ENCODE measurements at regions not wholly inside any gene's neighbourhood (a gene's known extent, or its start where the extent isn't known, plus 50 kb on each side); places are given as distances from the start of the nearest gene placed in this dataset.

DNA sequence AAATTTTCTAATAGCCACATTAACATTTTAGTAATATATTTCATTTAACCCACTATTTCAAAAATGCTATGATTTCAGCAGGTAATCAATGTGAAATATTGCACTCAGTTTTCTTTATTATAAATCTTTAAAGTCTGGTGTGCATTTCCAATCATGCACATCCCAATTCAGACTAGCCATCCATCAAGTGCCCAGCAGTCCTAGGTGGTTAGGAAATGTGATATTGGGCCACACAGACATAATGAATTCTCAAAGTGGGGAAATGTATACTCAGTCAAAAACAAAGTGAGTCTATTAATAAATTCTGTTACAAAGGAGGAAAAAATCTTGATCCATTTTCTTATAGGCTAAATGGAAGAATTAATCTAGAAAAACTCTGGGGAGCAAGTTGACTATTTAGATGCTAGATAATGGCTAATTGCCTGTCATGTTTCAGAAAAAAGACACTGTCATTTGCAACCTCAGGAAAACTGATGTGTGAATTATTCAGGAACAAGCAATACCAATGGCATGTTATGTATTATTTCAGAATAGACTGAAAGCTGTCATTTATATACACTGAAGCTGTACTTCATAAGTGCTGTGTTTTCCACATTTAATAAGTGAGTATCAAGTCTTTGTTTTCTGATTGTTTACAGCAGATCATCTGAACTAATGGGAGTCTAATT lies 629.1 kb upstream of the ADARB2 start:
- no peaks in the 10 kb centered on the region for H3K36me3 ChIP-seq

DNA sequence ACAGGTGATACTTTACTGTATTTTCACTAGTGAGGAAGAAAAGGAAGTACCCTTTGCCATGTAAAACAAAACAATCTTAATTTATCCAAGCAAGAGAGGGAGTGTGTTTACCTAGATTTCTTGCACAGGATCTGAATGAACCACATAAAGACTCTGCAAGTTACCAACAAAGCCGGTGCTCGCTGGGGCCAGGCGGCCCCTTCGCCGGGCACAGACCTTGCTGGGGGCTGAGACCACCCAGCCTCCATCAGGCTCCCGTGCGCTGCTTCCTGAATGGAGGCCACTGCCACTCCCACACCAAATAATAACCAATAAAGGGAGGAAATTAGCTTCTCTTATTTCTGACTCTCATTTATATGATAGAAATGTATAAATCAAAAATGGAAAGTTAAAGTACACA lies 625.0 kb upstream of the ADARB2 start:
- no peaks in the 10 kb centered on the region for H3K27me3 ChIP-seq
- TF ChIP-seq, protein P1, sequence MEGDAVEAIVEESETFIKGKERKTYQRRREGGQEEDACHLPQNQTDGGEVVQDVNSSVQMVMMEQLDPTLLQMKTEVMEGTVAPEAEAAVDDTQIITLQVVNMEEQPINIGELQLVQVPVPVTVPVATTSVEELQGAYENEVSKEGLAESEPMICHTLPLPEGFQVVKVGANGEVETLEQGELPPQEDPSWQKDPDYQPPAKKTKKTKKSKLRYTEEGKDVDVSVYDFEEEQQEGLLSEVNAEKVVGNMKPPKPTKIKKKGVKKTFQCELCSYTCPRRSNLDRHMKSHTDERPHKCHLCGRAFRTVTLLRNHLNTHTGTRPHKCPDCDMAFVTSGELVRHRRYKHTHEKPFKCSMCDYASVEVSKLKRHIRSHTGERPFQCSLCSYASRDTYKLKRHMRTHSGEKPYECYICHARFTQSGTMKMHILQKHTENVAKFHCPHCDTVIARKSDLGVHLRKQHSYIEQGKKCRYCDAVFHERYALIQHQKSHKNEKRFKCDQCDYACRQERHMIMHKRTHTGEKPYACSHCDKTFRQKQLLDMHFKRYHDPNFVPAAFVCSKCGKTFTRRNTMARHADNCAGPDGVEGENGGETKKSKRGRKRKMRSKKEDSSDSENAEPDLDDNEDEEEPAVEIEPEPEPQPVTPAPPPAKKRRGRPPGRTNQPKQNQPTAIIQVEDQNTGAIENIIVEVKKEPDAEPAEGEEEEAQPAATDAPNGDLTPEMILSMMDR (IDR thresholded peaks at IDR 0.05): no peak
- TF ChIP-seq POLR2A (IDR thresholded peaks at IDR 0.05): no peak
- H3K27ac ChIP-seq: no peak overlapping the region
- no peaks in the 10 kb centered on the region for H3K36me3 ChIP-seq
- DNase-seq: no peak
- intact Hi-C loops (cut with DNase I): no loop called here
- H3K4me1 ChIP-seq: no peaks in the 10 kb centered on the region
- H3K9me3 ChIP-seq: no peaks in the 10 kb centered on the region
- H3K4me3 ChIP-seq: no peak overlapping the region
- 66% methylated on average over 7 of the region's 7 CpGs for WGBS (ENCODE audit: insufficient coverage, low coverage, low lambda C conversion rate, missing lambda C conversion rate)
- no peak for ATAC-seq

More for the DNA sequence above, 629.1 kb upstream of the ADARB2 start:
- ATAC-seq: no peak
- no peak for DNase-seq
- Histone ChIP-seq H3K27ac (no peak overlapping the region), H3K9me3 (no peaks in the 10 kb centered on the region), H3K4me1 (no peaks in the 10 kb centered on the region), H3K4me3 (no peak overlapping the region), H3K27me3 (no peaks in the 10 kb centered on the region)
- TF ChIP-seq, protein P1 (IDR thresholded peaks at IDR 0.05): no peak
- TF ChIP-seq POLR2A (IDR thresholded peaks at IDR 0.05): no peak
- intact Hi-C loops (cut with DNase I): no loop called here

DNA sequence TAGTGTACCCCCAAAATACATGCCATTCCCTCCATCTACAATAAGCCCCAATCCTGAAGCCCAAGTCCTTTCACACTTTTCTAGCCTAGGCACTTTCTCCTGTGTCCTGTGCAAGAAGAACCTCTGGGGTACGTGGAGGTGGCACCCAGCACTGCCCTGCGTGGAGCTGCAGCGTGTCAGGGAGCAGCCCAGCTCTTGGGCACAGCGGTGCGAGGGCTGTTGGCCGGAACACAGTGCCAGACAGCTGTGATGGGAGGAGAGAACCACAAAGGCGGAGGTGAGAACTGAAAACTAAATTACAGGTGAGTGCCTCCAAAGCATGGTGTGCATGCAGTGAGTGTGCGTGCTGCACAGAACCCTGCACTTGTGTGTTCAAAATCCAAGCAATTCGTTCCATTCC lies 621.3 kb upstream of the ADARB2 start:
- WGBS (ENCODE audit: insufficient coverage, low coverage, low lambda C conversion rate, missing lambda C conversion rate): 70% methylated on average over 6 of the region's 9 CpGs
- ATAC-seq (no peak), DNase-seq (no peak)
- TF ChIP-seq, protein P1 (IDR thresholded peaks at IDR 0.05): no peak
- TF ChIP-seq POLR2A (IDR thresholded peaks at IDR 0.05): no peak
- no peak overlapping the region for H3K4me3 ChIP-seq
- no peak overlapping the region for H3K27ac ChIP-seq
- intact Hi-C loops (cut with DNase I): no loop called here
- H3K4me1 ChIP-seq: no peaks in the 10 kb centered on the region
- H3K36me3 ChIP-seq: no peaks in the 10 kb centered on the region
- no peaks in the 10 kb centered on the region for H3K27me3 ChIP-seq
- H3K9me3 ChIP-seq: no peaks in the 10 kb centered on the region

DNA sequence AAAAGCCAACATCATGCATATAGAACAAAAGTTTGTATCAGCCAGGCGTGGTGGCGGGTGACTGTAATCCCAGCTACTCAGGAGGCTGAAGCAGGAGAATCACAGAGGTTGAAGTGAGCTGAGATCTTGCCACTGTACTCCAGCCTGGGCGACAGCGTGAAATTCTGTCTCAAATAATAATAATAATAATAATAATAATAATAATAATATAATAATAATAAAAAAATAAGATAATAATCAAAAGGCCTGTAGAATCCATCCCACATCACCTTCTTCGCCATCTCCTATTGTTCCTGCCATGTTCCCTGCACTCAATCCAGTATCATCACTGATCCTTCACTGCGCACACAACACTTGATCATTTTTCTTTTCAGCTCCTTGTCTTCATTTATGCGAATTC lies 619.3 kb upstream of the ADARB2 start:
- 68% methylated on average over 7 of the region's 7 CpGs for WGBS (ENCODE audit: insufficient coverage, low coverage, low lambda C conversion rate, missing lambda C conversion rate)
- intact Hi-C loops (cut with DNase I): no loop called here
- H3K27me3 ChIP-seq: no peaks in the 10 kb centered on the region

More for the DNA sequence above, 619.3 kb upstream of the ADARB2 start:
- TF ChIP-seq, protein P1 (IDR thresholded peaks at IDR 0.05): no peak
- TF ChIP-seq POLR2A (IDR thresholded peaks at IDR 0.05): no peak
- H3K9me3 ChIP-seq: no peaks in the 10 kb centered on the region
- DNase-seq: no peak
- ATAC-seq: no peak
- no peaks in the 10 kb centered on the region for H3K36me3 ChIP-seq
- no peak overlapping the region for H3K4me3 ChIP-seq
- no peaks in the 10 kb centered on the region for H3K4me1 ChIP-seq
- no peak overlapping the region for H3K27ac ChIP-seq

Measured in right lobe of liver (tissue), 6 donors.